ENCODE measurements at regions not wholly inside any gene's neighbourhood (a gene's known extent, or its start where the extent isn't known, plus 50 kb on each side); places are given as distances from the start of the nearest gene placed in this dataset.

DNA sequence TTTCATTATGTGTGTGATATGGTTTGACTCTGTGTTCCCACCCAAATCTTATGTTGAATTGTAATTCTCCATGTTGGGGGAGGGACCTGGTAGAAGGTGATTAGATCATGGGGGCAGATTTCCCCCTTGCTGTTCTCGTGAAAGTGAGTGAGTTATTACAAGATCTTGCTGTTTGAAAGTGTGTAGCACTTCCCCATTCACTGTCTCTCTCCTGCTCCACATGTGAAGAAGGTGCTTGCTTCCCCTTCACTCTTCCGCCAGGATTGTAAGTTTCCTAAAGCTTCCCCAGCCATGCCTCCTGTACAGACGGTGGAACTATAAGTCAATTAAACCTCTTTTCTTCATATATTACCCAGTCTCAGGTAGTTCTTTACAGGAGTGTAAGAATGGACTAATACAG, 54.3 kb upstream of the SERTM1 start:
- no peak overlapping the region for H3K4me3 ChIP-seq
- 83% methylated on average over 3 of the region's 3 CpGs for WGBS (ENCODE audit: low lambda C conversion rate, missing lambda C conversion rate)

More for the DNA sequence above, 54.3 kb upstream of the SERTM1 start:
- TF ChIP-seq CTCF (IDR thresholded peaks at IDR 0.05; ENCODE audit: poor library complexity) (no peak), EZH2 (IDR thresholded peaks at IDR 0.05; ENCODE audit: borderline replicate concordance) (no peak), EZH2phosphoT487 (IDR thresholded peaks at IDR 0.05; ENCODE audit: low read depth, severe bottlenecking, unreplicated experiment) (no peak)
- Histone ChIP-seq H4K20me1 (ENCODE audit: insufficient read depth, poor library complexity, severe bottlenecking) (no peaks in the 10 kb centered on the region), H3K4me2 (no peak overlapping the region), H3K9me2 (replicated peaks; ENCODE audit: insufficient read depth) (no peaks in the 10 kb centered on the region), H3K4me1 (ENCODE audit: insufficient read depth) (no peaks in the 10 kb centered on the region), H3K36me3 (replicated peaks; ENCODE audit: insufficient read depth, low read depth) (no peaks in the 10 kb centered on the region), H3K9me3 (ENCODE audit: low read depth) (no peaks in the 10 kb centered on the region), H2AFZ (no peak overlapping the region), H3K27ac (no peak overlapping the region), H3K27me3 (no peaks in the 10 kb centered on the region), H3K79me2 (no peaks in the 10 kb centered on the region)
- no peak for DNase-seq (ENCODE audit: low spot score)
